PC-9 (cell line): ENCODE measurements at regions not wholly inside any gene's neighbourhood (a gene's known extent, or its start where the extent isn't known, plus 50 kb on each side); places are given as distances from the start of the nearest gene placed in this dataset.

Source experiments
- BruUV-seq: library from RNA; stranded (reverse); fragments of 400-500 nt; replicated peaks from 2 replicates; lab custom pipeline; 2021; lab: Mats Ljungman, UMichigan
- CTCF ChIA-PET: fragments of 300-600 bp; sonication (Branson Sonifier 250); formaldehyde crosslinking; loops from one replicate; lab custom pipeline; 2022; ENCODE audit warnings: antibody characterized with exemption; lab: Charles Lee
- POLR2A ChIA-PET: fragments of 300-600 bp; sonication (Branson Sonifier 250); formaldehyde crosslinking; loops from one replicate; lab custom pipeline; 2022; ENCODE audit warnings: antibody characterized with exemption; ENCODE audit not compliant: unreplicated experiment; lab: Charles Lee
- DNase-seq, 2 experiments: peaks; one replicate each; pipeline versions ENCODE4 v3.0.0 to v3.0.0-alpha.2; 2015 to 2022; ENCODE audit warnings: mixed read lengths in 1 of 2
- H2AFZ ChIP-seq: fragments of 200-600 bp; sonication (generic); 2 replicates; pipeline ENCODE4 v1.8.1; 2017; ENCODE audit warnings: antibody characterized with exemption
- H3F3A ChIP-seq: fragments of 200-600 bp; sonication (generic); 2 replicates; pipeline ENCODE4 v1.8.1; 2017; ENCODE audit warnings: antibody characterized with exemption, mild to moderate bottlenecking, low read depth; ENCODE audit not compliant: insufficient read depth
- H3K27ac ChIP-seq: fragments of 200-600 bp; sonication (generic); 2 replicates; pipeline ENCODE4 v1.6.1; 2016; ENCODE audit warnings: mixed run types
- H3K27me3 ChIP-seq: fragments of 200-600 bp; sonication (generic); 2 replicates; pipeline ENCODE4 v1.6.1; 2016; ENCODE audit warnings: low read depth, mixed run types; ENCODE audit not compliant: insufficient read depth
- H3K36me3 ChIP-seq: fragments of 200-600 bp; sonication (generic); 2 replicates; pipeline ENCODE4 v1.6.1; 2016; ENCODE audit warnings: low read depth, mixed run types
- H3K4me1 ChIP-seq: fragments of 200-600 bp; sonication (generic); replicated peaks from 2 replicates; pipeline ENCODE4 v1.6.1; 2016; ENCODE audit warnings: mixed run types; ENCODE audit not compliant: insufficient read depth
- H3K4me2 ChIP-seq: fragments of 200-600 bp; sonication (generic); 2 replicates; pipeline ENCODE4 v1.6.1; 2017; ENCODE audit warnings: mixed run types
- H3K4me3 ChIP-seq: fragments of 200-600 bp; sonication (generic); 2 replicates; pipeline ENCODE4 v1.6.1; 2016; ENCODE audit warnings: mixed run types
- H3K79me2 ChIP-seq: fragments of 200-600 bp; sonication (generic); 2 replicates; pipeline ENCODE4 v1.6.1; 2017; ENCODE audit warnings: low read depth, mixed run types
- H3K9me2 ChIP-seq: fragments of 200-600 bp; sonication (generic); 2 replicates; pipeline ENCODE4 v1.8.1; 2017; ENCODE audit warnings: mild to moderate bottlenecking; ENCODE audit not compliant: insufficient read depth
- H3K9me3 ChIP-seq: fragments of 200-600 bp; sonication (generic); 2 replicates; pipeline ENCODE4 v1.8.1; 2016; ENCODE audit warnings: low read depth; ENCODE audit not compliant: insufficient read depth
- H4K20me1 ChIP-seq: fragments of 200-600 bp; sonication (generic); 2 replicates; pipeline ENCODE4 v1.8.1; 2017; ENCODE audit not compliant: insufficient read depth
- EZH2 ChIP-seq: fragments of 200-600 bp; sonication (generic); IDR thresholded peaks from 2 replicates; pipeline ENCODE4 v1.8.0; 2017; ENCODE audit warnings: antibody characterized with exemption, low read depth
- intact Hi-C: fragments of 100-400 bp; cut with micrococcal nuclease; formaldehyde crosslinking; loops from one replicate; pipeline ENCODE4 v1.10.0; 2022; ENCODE audit not compliant: unreplicated experiment
- TF ChIP-seq, protein P1 (sequence below): fragments of 200-600 bp; sonication (generic); conservative IDR thresholded peaks from 2 replicates; pipeline ENCODE4 v1.6.1; 2017; ENCODE audit warnings: mixed run types, antibody characterized with exemption, mild to moderate bottlenecking, moderate library complexity

DNA sequence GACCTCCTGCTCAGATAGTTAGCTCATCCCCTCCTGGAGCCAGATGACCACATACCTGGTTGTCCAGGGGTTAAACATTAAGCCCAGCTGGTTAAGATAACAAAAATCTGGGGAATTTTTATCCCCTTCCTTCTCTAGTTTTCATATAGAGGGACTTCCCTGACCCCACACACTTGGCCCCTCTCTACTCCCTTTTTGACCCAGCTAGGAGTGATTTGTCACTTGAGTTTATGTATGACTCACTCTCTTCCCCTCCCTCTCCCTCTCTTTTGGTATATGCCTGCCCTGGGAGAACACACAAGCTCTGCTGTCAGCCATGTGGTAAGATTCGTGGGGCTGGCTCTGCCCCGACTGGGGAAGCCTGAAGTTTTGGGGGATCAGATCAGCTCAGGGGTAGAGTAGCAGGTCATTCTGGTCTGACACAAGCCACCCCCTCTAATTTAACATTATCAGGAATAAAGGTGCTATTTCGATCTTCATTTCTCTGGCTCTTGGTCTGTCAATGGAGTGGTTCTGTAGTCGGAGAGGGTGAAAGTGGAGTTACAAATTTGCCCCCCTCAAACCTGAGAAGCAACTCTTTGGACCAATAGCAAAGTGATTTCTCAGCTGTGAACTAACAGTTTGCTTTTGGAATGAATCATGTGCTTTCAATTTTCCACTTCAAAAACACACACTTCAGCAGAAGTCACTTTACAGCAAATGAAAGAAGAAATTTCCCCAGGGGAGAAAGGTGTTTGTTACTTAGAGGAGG lies 415.3 kb upstream of the CADM1 start:
- Histone ChIP-seq H3F3A (no peaks in the 10 kb centered on the region), H3K9me3 (no peaks in the 10 kb centered on the region), H2AFZ (no peak overlapping the region), H3K4me1 (no peaks in the 10 kb centered on the region), H3K4me2 (no peak overlapping the region), H3K9me2 (no peaks in the 10 kb centered on the region), H4K20me1 (no peaks in the 10 kb centered on the region), H3K79me2 (no peaks in the 10 kb centered on the region), H3K27me3 (peaks cover 25% of the 10 kb centered on the region), H3K27ac (no peak overlapping the region), H3K36me3 (no peaks in the 10 kb centered on the region), H3K4me3 (no peak overlapping the region)
- CTCF ChIA-PET, result no interaction called here
- intact Hi-C loops, result no loop called here
- BruUV-seq, result no TSS peak
- TF ChIP-seq EZH2, result no peak
- TF ChIP-seq, protein P1, sequence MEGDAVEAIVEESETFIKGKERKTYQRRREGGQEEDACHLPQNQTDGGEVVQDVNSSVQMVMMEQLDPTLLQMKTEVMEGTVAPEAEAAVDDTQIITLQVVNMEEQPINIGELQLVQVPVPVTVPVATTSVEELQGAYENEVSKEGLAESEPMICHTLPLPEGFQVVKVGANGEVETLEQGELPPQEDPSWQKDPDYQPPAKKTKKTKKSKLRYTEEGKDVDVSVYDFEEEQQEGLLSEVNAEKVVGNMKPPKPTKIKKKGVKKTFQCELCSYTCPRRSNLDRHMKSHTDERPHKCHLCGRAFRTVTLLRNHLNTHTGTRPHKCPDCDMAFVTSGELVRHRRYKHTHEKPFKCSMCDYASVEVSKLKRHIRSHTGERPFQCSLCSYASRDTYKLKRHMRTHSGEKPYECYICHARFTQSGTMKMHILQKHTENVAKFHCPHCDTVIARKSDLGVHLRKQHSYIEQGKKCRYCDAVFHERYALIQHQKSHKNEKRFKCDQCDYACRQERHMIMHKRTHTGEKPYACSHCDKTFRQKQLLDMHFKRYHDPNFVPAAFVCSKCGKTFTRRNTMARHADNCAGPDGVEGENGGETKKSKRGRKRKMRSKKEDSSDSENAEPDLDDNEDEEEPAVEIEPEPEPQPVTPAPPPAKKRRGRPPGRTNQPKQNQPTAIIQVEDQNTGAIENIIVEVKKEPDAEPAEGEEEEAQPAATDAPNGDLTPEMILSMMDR, result no peak
- DNase-seq, result no peak
- POLR2A ChIA-PET, result no interaction called here

DNA sequence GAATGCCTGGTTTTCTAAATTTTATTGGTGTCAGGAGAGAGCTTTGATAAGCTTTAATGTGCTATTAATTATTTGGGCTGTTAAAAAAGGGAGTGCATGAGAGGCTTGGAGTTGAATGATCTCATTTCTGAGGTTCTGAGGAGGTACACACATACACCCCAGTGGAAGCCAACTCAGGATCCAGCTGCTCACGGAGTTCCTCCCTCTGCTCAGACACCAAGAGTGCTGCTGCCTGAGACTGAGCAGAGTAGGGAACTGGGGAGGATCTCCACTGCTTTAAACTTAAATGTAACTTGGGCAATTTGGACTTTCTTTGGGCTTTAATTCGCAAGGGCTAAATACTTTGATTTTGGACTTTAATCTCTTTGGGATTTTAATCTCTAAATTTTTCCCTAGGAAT lies 414.4 kb upstream of the CADM1 start:
- Histone ChIP-seq H3K27ac (no peak overlapping the region), H3K27me3 (peaks cover 25% of the 10 kb centered on the region), H3F3A (no peaks in the 10 kb centered on the region), H2AFZ (no peak overlapping the region), H3K36me3 (no peaks in the 10 kb centered on the region), H3K9me3 (no peaks in the 10 kb centered on the region), H4K20me1 (no peaks in the 10 kb centered on the region), H3K4me1 (no peaks in the 10 kb centered on the region), H3K79me2 (no peaks in the 10 kb centered on the region), H3K4me2 (no peak overlapping the region), H3K4me3 (no peak overlapping the region), H3K9me2 (no peaks in the 10 kb centered on the region)
- DNase-seq, result no peak
- TF ChIP-seq EZH2, result no peak
- TF ChIP-seq, protein P1, result no peak
- ChIA-PET CTCF (no interaction called here), POLR2A (no interaction called here)
- BruUV-seq, result no TSS peak
- intact Hi-C loops, result no loop called here

DNA sequence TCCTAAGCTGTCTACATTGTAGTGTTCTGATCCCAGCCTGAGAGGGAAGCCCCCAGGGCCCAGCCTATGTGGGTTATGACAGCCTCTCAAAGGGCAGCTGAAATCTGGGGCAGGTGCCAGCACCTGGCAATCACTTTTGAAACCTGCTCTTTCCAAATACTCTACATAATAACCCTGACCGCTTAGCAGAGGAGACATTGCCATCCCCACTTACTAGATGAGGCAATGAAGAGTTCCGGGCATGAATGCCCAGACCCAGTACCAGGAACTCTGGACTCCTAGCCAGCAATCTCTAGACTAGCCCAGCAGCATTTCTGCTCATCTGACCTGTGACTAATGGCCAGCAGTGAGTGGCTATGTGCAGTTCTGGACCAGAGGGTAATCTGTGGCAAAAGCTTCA lies 412.4 kb upstream of the CADM1 start:
- H3K36me3 ChIP-seq, result no peaks in the 10 kb centered on the region

More for the DNA sequence above, 412.4 kb upstream of the CADM1 start:
- Histone ChIP-seq H3K27me3 (peaks cover 11% of the 10 kb centered on the region), H3K4me2 (no peak overlapping the region), H3K27ac (no peak overlapping the region), H3K4me1 (no peaks in the 10 kb centered on the region), H3K9me2 (no peaks in the 10 kb centered on the region), H4K20me1 (no peaks in the 10 kb centered on the region), H3F3A (no peaks in the 10 kb centered on the region), H3K9me3 (no peaks in the 10 kb centered on the region), H3K79me2 (no peaks in the 10 kb centered on the region), H2AFZ (no peak overlapping the region), H3K4me3 (no peak overlapping the region)
- intact Hi-C loops, result no loop called here
- TF ChIP-seq, protein P1, result no peak
- no peak for TF ChIP-seq EZH2
- ChIA-PET POLR2A (no interaction called here), CTCF (no interaction called here)
- BruUV-seq, result no TSS peak
- DNase-seq, result no peak
